ENCODE measurements at regions not wholly inside any gene's neighbourhood (a gene's known extent, or its start where the extent isn't known, plus 50 kb on each side); places are given as distances from the start of the nearest gene placed in this dataset.

DNA sequence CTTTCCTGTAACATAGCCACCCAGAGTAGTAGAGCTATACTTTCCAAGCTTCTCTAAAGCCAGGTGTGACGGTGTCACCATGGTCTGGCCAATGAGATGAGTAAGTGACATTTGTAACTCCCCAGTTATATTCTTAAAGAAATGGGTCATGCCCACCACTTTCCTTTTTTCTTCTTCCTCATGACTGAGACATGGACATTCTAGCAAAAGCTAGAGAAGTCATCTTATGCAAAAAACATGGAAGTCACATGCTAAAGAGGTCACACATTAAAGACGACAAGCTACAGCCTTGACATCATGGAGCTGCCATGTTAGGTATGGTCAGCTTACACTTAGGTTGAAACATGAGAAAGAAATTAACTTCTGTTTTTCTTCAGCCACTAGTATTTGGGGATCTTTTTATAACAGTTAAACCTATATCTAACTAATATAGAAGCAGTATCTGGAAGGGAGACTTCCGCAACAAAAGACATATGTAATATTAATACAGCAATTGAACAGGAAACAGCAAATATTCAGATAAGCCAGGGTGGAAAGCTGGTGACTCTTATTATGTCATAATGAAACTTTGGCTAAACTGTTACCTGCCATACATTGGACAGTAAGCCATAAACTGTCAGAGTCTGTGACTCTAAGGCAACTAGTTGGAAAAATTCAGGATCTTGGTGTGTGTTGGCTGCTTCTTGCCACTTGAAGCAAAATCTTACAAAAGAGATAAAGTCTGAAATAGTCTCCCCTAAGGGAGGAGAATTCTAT, 54.7 kb upstream of the SNX2 start:
- TF ChIP-seq CTCF (IDR thresholded peaks at IDR 0.05) (no peak), POLR2A (IDR thresholded peaks at IDR 0.05) (no peak)
- no peaks in the 10 kb centered on the region for H3K36me3 ChIP-seq
- H3K4me1 ChIP-seq, result no peaks in the 10 kb centered on the region
- DNase-seq, result no peak
- no peaks in the 10 kb centered on the region for H3K9me3 ChIP-seq
- H3K27me3 ChIP-seq, result no peaks in the 10 kb centered on the region
- H3K4me3 ChIP-seq, result no peak overlapping the region
- no peak overlapping the region for H3K27ac ChIP-seq

GRCh38 chr5:122721127-122721526, 53.8 kb upstream of the SNX2 start:
- Histone ChIP-seq H3K9me3 (no peaks in the 10 kb centered on the region), H3K4me1 (no peaks in the 10 kb centered on the region), H3K4me3 (no peak overlapping the region), H3K36me3 (no peaks in the 10 kb centered on the region), H3K27me3 (no peaks in the 10 kb centered on the region), H3K27ac (no peak overlapping the region)
- no peak for DNase-seq
- no peak for TF ChIP-seq CTCF (IDR thresholded peaks at IDR 0.05)
- no peak for TF ChIP-seq POLR2A (IDR thresholded peaks at IDR 0.05)

- no peak overlapping the region for H3K4me3 ChIP-seq
- DNase-seq, result no peak
- TF ChIP-seq CTCF (IDR thresholded peaks at IDR 0.05), result no peak
- no peak for TF ChIP-seq POLR2A (IDR thresholded peaks at IDR 0.05)
- no peaks in the 10 kb centered on the region for H3K4me1 ChIP-seq
- H3K27me3 ChIP-seq, result no peaks in the 10 kb centered on the region
- H3K9me3 ChIP-seq, result no peaks in the 10 kb centered on the region
- H3K27ac ChIP-seq, result no peak overlapping the region
- no peaks in the 10 kb centered on the region for H3K36me3 ChIP-seq
These were observed 52.5 kb upstream of the SNX2 start for GRCh38 chr5:122722341-122722740.

GRCh38 chr5:122723606-122724352, 51.1 kb upstream of the SNX2 start:
- H3K4me1 ChIP-seq, result no peaks in the 10 kb centered on the region
- no peak overlapping the region for H3K4me3 ChIP-seq
- H3K9me3 ChIP-seq, result no peaks in the 10 kb centered on the region
- no peaks in the 10 kb centered on the region for H3K27me3 ChIP-seq
- no peaks in the 10 kb centered on the region for H3K36me3 ChIP-seq
- TF ChIP-seq CTCF (IDR thresholded peaks at IDR 0.05) (no peak), POLR2A (IDR thresholded peaks at IDR 0.05) (no peak)
- DNase-seq, result no peak
- H3K27ac ChIP-seq, result no peak overlapping the region

Data from Peyer's patch (tissue), 4 donors.